ENCODE measurements at regions not wholly inside any gene's neighbourhood (a gene's known extent, or its start where the extent isn't known, plus 50 kb on each side); places are given as distances from the start of the nearest gene placed in this dataset.

- H4K20me1 ChIP-seq (ENCODE audit: control insufficient read depth, insufficient read depth, low read depth, low read length): no peaks in the 10 kb centered on the region
- TF ChIP-seq CTCF (IDR thresholded peaks at IDR 0.05; ENCODE audit: low read depth, low read length, poor library complexity, severe bottlenecking): no peak
- no peak for TF ChIP-seq EZH2phosphoT487 (IDR thresholded peaks at IDR 0.05; ENCODE audit: borderline replicate concordance, low read length)
Measured at GRCh38 chr13:79946556-79946955, 394.4 kb downstream of the SPRY2 start.

GRCh38 chr13:79943346-79944023 lies 397.4 kb downstream of the SPRY2 start:
- no peaks in the 10 kb centered on the region for H3K9me3 ChIP-seq (ENCODE audit: control insufficient read depth, insufficient read depth, low read length)
- TF ChIP-seq CTCF (IDR thresholded peaks at IDR 0.05; ENCODE audit: low read depth, low read length, poor library complexity, severe bottlenecking) (no peak), EZH2phosphoT487 (IDR thresholded peaks at IDR 0.05; ENCODE audit: borderline replicate concordance, low read length) (no peak)
- no peak overlapping the region for H3K4me3 ChIP-seq (ENCODE audit: low read length)
- H3F3A ChIP-seq (ENCODE audit: control insufficient read depth, insufficient read depth): no peaks in the 10 kb centered on the region
- H3K4me1 ChIP-seq (ENCODE audit: control insufficient read depth, low read length): no peaks in the 10 kb centered on the region
- no peaks in the 10 kb centered on the region for H3K27me3 ChIP-seq (ENCODE audit: control insufficient read depth, low read length)
- H3K79me2 ChIP-seq (ENCODE audit: control insufficient read depth, low read length): no peaks in the 10 kb centered on the region
- no peaks in the 10 kb centered on the region for H4K20me1 ChIP-seq (ENCODE audit: control insufficient read depth, insufficient read depth, low read depth, low read length)
- no peak overlapping the region for H3K4me2 ChIP-seq (ENCODE audit: low read length)
- H3K9me2 ChIP-seq (replicated peaks; ENCODE audit: control insufficient read depth, low read length): no peaks in the 10 kb centered on the region
- no peaks in the 10 kb centered on the region for H3K36me3 ChIP-seq (ENCODE audit: control insufficient read depth, low read length)
- H3K27ac ChIP-seq (ENCODE audit: low read depth, low read length): no peak overlapping the region

More at GRCh38 chr13:79946556-79946955, 394.4 kb downstream of the SPRY2 start:
- H3K27ac ChIP-seq (ENCODE audit: low read depth, low read length): no peak overlapping the region
- H3K9me2 ChIP-seq (replicated peaks; ENCODE audit: control insufficient read depth, low read length): no peaks in the 10 kb centered on the region
- no peaks in the 10 kb centered on the region for H3F3A ChIP-seq (ENCODE audit: control insufficient read depth, insufficient read depth)
- no peaks in the 10 kb centered on the region for H3K9me3 ChIP-seq (ENCODE audit: control insufficient read depth, insufficient read depth, low read length)
- no peaks in the 10 kb centered on the region for H3K4me1 ChIP-seq (ENCODE audit: control insufficient read depth, low read length)
- H3K79me2 ChIP-seq (ENCODE audit: control insufficient read depth, low read length): no peaks in the 10 kb centered on the region
- no peaks in the 10 kb centered on the region for H3K27me3 ChIP-seq (ENCODE audit: control insufficient read depth, low read length)
- H3K4me2 ChIP-seq (ENCODE audit: low read length): no peak overlapping the region
- H3K36me3 ChIP-seq (ENCODE audit: control insufficient read depth, low read length): no peaks in the 10 kb centered on the region
- no peak overlapping the region for H3K4me3 ChIP-seq (ENCODE audit: low read length)

DNA sequence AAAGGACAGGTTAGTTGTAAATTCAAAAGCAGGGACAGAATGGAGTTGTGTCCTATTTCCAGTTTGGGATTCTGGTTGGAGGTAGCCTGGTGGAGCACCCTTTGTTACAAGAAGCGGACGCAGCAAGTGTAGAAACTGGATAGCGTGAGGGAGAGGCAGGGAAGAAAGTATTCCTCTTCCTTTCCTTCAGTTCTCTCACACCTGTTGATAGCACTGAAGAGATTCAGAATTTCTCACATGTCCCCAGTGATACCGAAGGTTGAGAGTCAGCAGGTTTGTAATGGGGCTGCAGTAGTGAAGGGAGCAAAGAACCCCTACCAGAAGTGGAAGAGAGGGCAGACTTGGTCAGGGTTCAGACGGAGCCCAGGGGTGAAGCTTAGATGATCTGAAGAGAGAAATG lies 399.2 kb downstream of the SPRY2 start:
- H3K9me2 ChIP-seq (replicated peaks; ENCODE audit: control insufficient read depth, low read length): no peaks in the 10 kb centered on the region
- H3K4me1 ChIP-seq (ENCODE audit: control insufficient read depth, low read length): no peaks in the 10 kb centered on the region
- no peaks in the 10 kb centered on the region for H4K20me1 ChIP-seq (ENCODE audit: control insufficient read depth, insufficient read depth, low read depth, low read length)
- H3K27ac ChIP-seq (ENCODE audit: low read depth, low read length): no peak overlapping the region
- no peaks in the 10 kb centered on the region for H3K9me3 ChIP-seq (ENCODE audit: control insufficient read depth, insufficient read depth, low read length)
- no peaks in the 10 kb centered on the region for H3F3A ChIP-seq (ENCODE audit: control insufficient read depth, insufficient read depth)
- no peak for TF ChIP-seq EZH2phosphoT487 (IDR thresholded peaks at IDR 0.05; ENCODE audit: borderline replicate concordance, low read length)
- TF ChIP-seq CTCF (IDR thresholded peaks at IDR 0.05; ENCODE audit: low read depth, low read length, poor library complexity, severe bottlenecking): no peak
- no peak overlapping the region for H3K4me3 ChIP-seq (ENCODE audit: low read length)
- H3K79me2 ChIP-seq (ENCODE audit: control insufficient read depth, low read length): no peaks in the 10 kb centered on the region
- no peak overlapping the region for H3K4me2 ChIP-seq (ENCODE audit: low read length)
- no peaks in the 10 kb centered on the region for H3K36me3 ChIP-seq (ENCODE audit: control insufficient read depth, low read length)
- no peaks in the 10 kb centered on the region for H3K27me3 ChIP-seq (ENCODE audit: control insufficient read depth, low read length)

Data from DOHH2 (cell line).